Esophagus muscularis mucosa (tissue), 4 donors: ENCODE measurements at regions not wholly inside any gene's neighbourhood (a gene's known extent, or its start where the extent isn't known, plus 50 kb on each side); places are given as distances from the start of the nearest gene placed in this dataset.

Experiments
- DNase-seq: peaks from one replicate; pipeline ENCODE4 v3.0.0-alpha.2; 2017; ENCODE audit errors: extremely low spot score
- H3K27ac ChIP-seq, 4 donors: fragments of 200-600 bp; sonication (generic); replicated peaks in 1 of 4; 1 replicate in 3 of 4; 2 replicates in 1 of 4; pipeline ENCODE4 v1.5.1; 2016 to 2019; ENCODE audit warnings: mild to moderate bottlenecking in 1 of 4
- H3K27me3 ChIP-seq, 4 donors: fragments of 200-600 bp; sonication (generic); one replicate each; pipeline versions ENCODE4 v1.5.1 to v1.6.0; 2016 to 2019
- H3K36me3 ChIP-seq, 4 donors: fragments of 200-600 bp; sonication (generic); one replicate each; pipeline ENCODE4 v1.5.1; 2016 to 2019
- H3K4me1 ChIP-seq, 4 donors: fragments of 200-600 bp; sonication (generic); one replicate each; pipeline ENCODE4 v1.5.1; 2016 to 2019
- H3K4me3 ChIP-seq, 4 donors: fragments of 200-600 bp; sonication (generic); 1 replicate in 2 of 4; 2 replicates in 2 of 4; pipeline ENCODE4 v1.5.1; 2016 to 2019; ENCODE audit warnings: mild to moderate bottlenecking in 4 of 4, moderate library complexity in 1 of 4
- H3K9me3 ChIP-seq, 4 donors: fragments of 200-600 bp; sonication (generic); 1 replicate in 3 of 4; 2 replicates in 1 of 4; pipeline ENCODE4 v1.5.1; 2016 to 2019
- EP300 ChIP-seq: sonication (generic); formaldehyde crosslinking; IDR thresholded peaks from one replicate; pipeline ENCODE4 v1.6.1; 2017; ENCODE audit warnings: antibody characterized with exemption
- POLR2A ChIP-seq: fragments of 450-650 bp; IDR thresholded peaks from one replicate; pipeline ENCODE4 v1.6.1; 2017; ENCODE audit warnings: antibody characterized with exemption, moderate library complexity, mild to moderate bottlenecking, low read depth
- POLR2AphosphoS5 ChIP-seq, 2 donors: sonication (generic); formaldehyde crosslinking; IDR thresholded peaks; one replicate each; pipeline ENCODE4 v1.6.1; 2017; ENCODE audit warnings: antibody characterized with exemption in 2 of 2
- WGBS: methylation state at CpG from one replicate; pipeline ENCODE4 v1.1.5; 2018; 5-methylcytosine and 5-hydroxymethylcytosine counted together
- intact Hi-C: fragments of 100-400 bp; cut with DNase I; formaldehyde crosslinking; loops from one replicate; pipeline ENCODE4 v1.15.1; 2023
- TF ChIP-seq, protein P1 (sequence below), 3 experiments: fragments of 200-600 bp in 2 of 3; fragments of 450-650 bp in 1 of 3; sonication (generic) in 2 of 3; IDR thresholded peaks; one replicate each; pipeline ENCODE4 v1.5.1; 2017 to 2019; ENCODE audit warnings: antibody characterized with exemption in 3 of 3, mild to moderate bottlenecking in 2 of 3, moderate library complexity in 1 of 3

DNA sequence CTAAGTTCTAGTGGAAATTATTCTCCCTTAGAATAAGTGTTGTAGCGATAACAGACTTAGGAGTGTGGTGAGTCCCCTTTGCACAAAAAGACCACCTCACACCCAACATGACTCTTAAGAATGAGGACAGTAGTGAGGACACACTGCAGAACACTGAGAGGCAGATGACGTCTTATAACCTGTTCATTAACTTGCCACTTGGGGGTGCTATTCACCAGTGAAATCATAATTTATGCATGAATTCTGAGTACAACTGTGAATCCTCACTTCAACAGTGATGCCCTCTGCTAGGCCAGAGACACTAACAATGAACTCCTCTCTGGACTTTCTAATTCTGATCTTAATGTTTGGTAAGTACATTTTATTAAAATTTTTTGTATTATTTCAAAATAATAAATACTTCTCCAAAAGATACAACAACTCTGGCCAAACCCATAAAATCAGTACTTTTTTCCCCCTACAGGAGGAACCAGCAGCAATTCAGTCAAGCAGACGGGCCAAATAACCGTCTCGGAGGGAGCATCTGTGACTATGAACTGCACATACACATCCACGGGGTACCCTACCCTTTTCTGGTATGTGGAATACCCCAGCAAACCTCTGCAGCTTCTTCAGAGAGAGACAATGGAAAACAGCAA lies 274.7 kb downstream of the DAD1 start:
- H3K9me3 ChIP-seq = no peaks in the 10 kb centered on the region

DNA sequence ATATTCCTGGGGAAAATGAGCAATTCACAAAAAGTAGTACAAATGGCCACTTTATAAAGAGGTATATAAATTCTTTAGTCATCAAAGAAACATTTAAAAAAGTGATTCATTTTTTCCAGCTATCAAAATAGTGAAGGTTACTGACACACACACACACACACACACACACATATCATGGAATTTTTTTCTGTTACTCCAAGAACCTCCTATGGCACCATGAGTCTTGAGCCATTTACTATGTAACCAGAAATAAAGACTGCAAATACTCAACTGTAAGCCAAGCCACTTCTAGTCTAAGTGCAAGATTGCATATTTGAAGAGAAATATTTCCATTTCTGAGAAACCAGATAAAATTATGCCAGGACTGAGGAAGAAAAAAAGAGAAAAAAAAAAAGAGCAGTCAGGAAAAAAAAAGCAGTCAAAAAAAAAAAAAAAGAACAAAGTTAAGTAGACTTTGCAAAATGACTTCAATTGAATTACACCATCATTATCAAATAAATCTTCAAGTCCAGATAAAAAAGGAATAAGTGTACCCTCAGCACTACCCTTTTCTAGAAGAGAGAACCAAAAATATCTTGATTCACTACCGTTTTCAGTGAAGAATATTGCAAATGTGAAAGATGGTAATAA lies 275.7 kb downstream of the DAD1 start:
- intact Hi-C loops = loop anchor here (10.0 kb wide), 1 partner anchor 162 kb away; no protein-coding TSS in a partner anchor

More for the DNA sequence above, 274.7 kb downstream of the DAD1 start:
- no peak for DNase-seq
- intact Hi-C loops = loop anchor here (10.0 kb wide), 1 partner anchor 160 kb away; no protein-coding TSS in a partner anchor
- TF ChIP-seq POLR2AphosphoS5 (IDR thresholded peaks at IDR 0.05) (no peak), EP300 (no peak), POLR2A (no peak)
- TF ChIP-seq, protein P1, sequence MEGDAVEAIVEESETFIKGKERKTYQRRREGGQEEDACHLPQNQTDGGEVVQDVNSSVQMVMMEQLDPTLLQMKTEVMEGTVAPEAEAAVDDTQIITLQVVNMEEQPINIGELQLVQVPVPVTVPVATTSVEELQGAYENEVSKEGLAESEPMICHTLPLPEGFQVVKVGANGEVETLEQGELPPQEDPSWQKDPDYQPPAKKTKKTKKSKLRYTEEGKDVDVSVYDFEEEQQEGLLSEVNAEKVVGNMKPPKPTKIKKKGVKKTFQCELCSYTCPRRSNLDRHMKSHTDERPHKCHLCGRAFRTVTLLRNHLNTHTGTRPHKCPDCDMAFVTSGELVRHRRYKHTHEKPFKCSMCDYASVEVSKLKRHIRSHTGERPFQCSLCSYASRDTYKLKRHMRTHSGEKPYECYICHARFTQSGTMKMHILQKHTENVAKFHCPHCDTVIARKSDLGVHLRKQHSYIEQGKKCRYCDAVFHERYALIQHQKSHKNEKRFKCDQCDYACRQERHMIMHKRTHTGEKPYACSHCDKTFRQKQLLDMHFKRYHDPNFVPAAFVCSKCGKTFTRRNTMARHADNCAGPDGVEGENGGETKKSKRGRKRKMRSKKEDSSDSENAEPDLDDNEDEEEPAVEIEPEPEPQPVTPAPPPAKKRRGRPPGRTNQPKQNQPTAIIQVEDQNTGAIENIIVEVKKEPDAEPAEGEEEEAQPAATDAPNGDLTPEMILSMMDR (IDR thresholded peaks at IDR 0.05) = peak; percentile 49 to 62 (median 60)
- H3K4me3 ChIP-seq = no peak overlapping the region
- WGBS = 43% methylated on average over 6 of the region's 6 CpGs
- no peaks in the 10 kb centered on the region for H3K36me3 ChIP-seq
- no peak overlapping the region for H3K27ac ChIP-seq
- no peaks in the 10 kb centered on the region for H3K4me1 ChIP-seq
- H3K27me3 ChIP-seq = no peaks in the 10 kb centered on the region

DNA sequence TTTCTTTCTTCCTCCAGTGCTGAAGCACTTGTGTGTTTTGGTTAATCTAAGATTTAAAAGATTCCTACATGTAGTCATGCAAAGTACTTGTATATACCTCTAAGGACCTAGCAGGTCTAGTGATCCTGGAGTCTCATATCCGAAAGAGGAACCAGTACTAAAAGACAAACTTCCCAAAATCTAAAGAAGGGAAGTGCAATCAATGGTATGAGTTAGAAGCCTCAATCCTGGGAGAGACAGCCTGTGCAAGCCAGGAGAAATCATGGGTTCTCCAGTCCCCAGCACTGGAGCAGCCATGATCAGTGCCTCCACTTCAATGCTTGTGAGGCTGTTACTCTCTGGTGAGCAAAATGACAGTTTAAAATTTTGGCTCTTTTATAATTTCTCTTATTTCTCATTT lies 277.4 kb downstream of the DAD1 start:
- no peaks in the 10 kb centered on the region for H3K9me3 ChIP-seq
- H3K4me3 ChIP-seq = no peak overlapping the region
- no peak for DNase-seq
- H3K4me1 ChIP-seq = no peaks in the 10 kb centered on the region
- 56% methylated on average over 1 of the region's 1 CpG for WGBS
- H3K27me3 ChIP-seq = no peaks in the 10 kb centered on the region
- intact Hi-C loops = loop anchor here (10.0 kb wide), 1 partner anchor 163 kb away; no protein-coding TSS in a partner anchor
- TF ChIP-seq POLR2A (no peak), POLR2AphosphoS5 (IDR thresholded peaks at IDR 0.05) (no peak), EP300 (no peak)
- TF ChIP-seq, protein P1 (IDR thresholded peaks at IDR 0.05) = no peak
- H3K36me3 ChIP-seq = no peaks in the 10 kb centered on the region
- no peak overlapping the region for H3K27ac ChIP-seq

More for the DNA sequence above, 275.7 kb downstream of the DAD1 start:
- Histone ChIP-seq H3K27me3 (no peaks in the 10 kb centered on the region), H3K36me3 (no peaks in the 10 kb centered on the region), H3K4me1 (no peaks in the 10 kb centered on the region), H3K9me3 (no peaks in the 10 kb centered on the region), H3K27ac (no peak overlapping the region), H3K4me3 (no peak overlapping the region)
- TF ChIP-seq POLR2AphosphoS5 (IDR thresholded peaks at IDR 0.05) = no peak
- no peak for TF ChIP-seq EP300
- WGBS = 36% methylated on average over 1 of the region's 1 CpG
- no peak for DNase-seq

DNA sequence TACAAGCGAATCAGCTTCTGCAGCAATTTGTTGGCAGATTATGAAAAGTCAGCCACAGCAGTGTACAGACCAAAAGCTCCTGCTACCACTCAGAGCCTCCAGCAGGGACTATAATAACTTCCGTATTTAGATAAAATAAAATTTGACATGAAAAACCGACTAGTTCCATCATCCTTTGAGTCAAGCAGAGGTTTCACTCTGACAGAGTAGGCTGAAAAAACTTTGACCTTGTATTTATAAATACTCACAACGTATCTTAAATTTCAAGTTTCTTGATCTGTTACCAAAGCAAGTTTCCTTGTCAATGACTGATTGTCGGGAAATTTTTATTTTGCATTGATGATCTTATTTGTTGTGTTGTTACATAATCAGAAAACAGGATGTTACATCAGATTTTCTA lies 283.4 kb downstream of the DAD1 start:
- peaks cover 0 to 16% (median 0%) of the 10 kb centered on the region in 4 donors for H3K27me3 ChIP-seq
- no peaks in the 10 kb centered on the region for H3K36me3 ChIP-seq
- DNase-seq = no peak
- no peaks in the 10 kb centered on the region for H3K9me3 ChIP-seq
- H3K27ac ChIP-seq = no peak overlapping the region
- intact Hi-C loops = no loop called here
- no peak overlapping the region for H3K4me3 ChIP-seq
- 76% methylated on average over 5 of the region's 5 CpGs for WGBS
- no peak for TF ChIP-seq EP300
- TF ChIP-seq POLR2A = no peak
- TF ChIP-seq POLR2AphosphoS5 (IDR thresholded peaks at IDR 0.05) = no peak
- TF ChIP-seq, protein P1 (IDR thresholded peaks at IDR 0.05) = no peak
- H3K4me1 ChIP-seq = no peaks in the 10 kb centered on the region

DNA sequence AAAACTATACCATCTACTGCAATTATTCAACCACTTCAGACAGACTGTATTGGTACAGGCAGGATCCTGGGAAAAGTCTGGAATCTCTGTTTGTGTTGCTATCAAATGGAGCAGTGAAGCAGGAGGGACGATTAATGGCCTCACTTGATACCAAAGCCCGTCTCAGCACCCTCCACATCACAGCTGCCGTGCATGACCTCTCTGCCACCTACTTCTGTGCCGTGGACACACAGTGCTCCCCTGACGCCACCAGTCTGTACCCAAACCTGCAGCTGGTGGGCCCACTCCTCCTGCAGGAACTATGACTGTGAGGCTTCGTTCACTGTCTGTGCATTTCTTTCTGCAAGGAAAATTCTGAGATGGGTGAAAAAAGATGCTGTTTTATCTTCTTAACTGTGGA lies 284.7 kb downstream of the DAD1 start:
- TF ChIP-seq, protein P1 (IDR thresholded peaks at IDR 0.05) = no peak
- TF ChIP-seq POLR2AphosphoS5 (IDR thresholded peaks at IDR 0.05) (no peak), EP300 (no peak), POLR2A (no peak)
- 85% methylated on average over 6 of the region's 6 CpGs for WGBS
- Histone ChIP-seq H3K36me3 (no peaks in the 10 kb centered on the region), H3K27ac (no peak overlapping the region), H3K4me3 (no peak overlapping the region), H3K27me3 (peaks cover 0 to 16% (median 0%) of the 10 kb centered on the region in 4 donors), H3K9me3 (no peaks in the 10 kb centered on the region), H3K4me1 (no peaks in the 10 kb centered on the region)
- DNase-seq = no peak
- intact Hi-C loops = no loop called here
